AG04449 (cell line): ENCODE measurements at regions not wholly inside any gene's neighbourhood (a gene's known extent, or its start where the extent isn't known, plus 50 kb on each side); places are given as distances from the start of the nearest gene placed in this dataset.
A peak's percentile ranks its signal among the peaks of the same experiment; 100 is the strongest.

Source experiments
- CTCF ChIA-PET: fragments of 350-600 bp; formaldehyde crosslinking; extraction: SDS; loops from one replicate; lab custom pipeline; 2021; ENCODE audit warnings: antibody characterized with exemption; lab: Yijun Ruan, JAX
- POLR2A ChIA-PET: fragments of 400-600, 350-600 bp; formaldehyde crosslinking; extraction: SDS; loops from one replicate; lab custom pipeline; 2020; ENCODE audit warnings: antibody characterized with exemption, inconsistent platforms; lab: Yijun Ruan, JAX
- DNase-seq: peaks from one replicate; pipeline ENCODE4 v3.0.0-alpha.2; 2010; ENCODE audit warnings: low read depth, low spot score
- H3K4me3 ChIP-seq: 2 replicates; pipeline ENCODE4 v1.5.1; 2011; ENCODE audit warnings: low read depth, mild to moderate bottlenecking, control low read depth, low read length
- CTCF ChIP-seq: IDR thresholded peaks from one replicate; pipeline ENCODE4 v1.5.1; 2011; ENCODE audit warnings: mild to moderate bottlenecking, moderate library complexity, low read length, control low read depth, inconsistent platforms; ENCODE audit not compliant: insufficient read depth; ENCODE audit errors: missing control alignments

- no peak for DNase-seq
- CTCF ChIA-PET = interaction anchor here (1.1 kb wide), 1 partner anchor 14 kb away, joined by 3 read pairs; no protein-coding TSS in a partner anchor
- POLR2A ChIA-PET = no interaction called here
- no peak overlapping the region for H3K4me3 ChIP-seq
- no peak for TF ChIP-seq CTCF
Measured at GRCh38 chr20:60091305-60091704, 133.1 kb downstream of the CDH26 start.

GRCh38 chr20:60091861-60092260 lies 133.6 kb downstream of the CDH26 start:
- ChIA-PET CTCF (no interaction called here), POLR2A (no interaction called here)
- no peak overlapping the region for H3K4me3 ChIP-seq
- DNase-seq = no peak
- TF ChIP-seq CTCF = no peak

GRCh38 chr20:60092729-60093128 lies 134.5 kb downstream of the CDH26 start:
- POLR2A ChIA-PET = no interaction called here
- CTCF ChIA-PET = no interaction called here
- no peak overlapping the region for H3K4me3 ChIP-seq
- no peak for DNase-seq
- TF ChIP-seq CTCF = no peak

GRCh38 chr20:60095456-60095855 lies 137.2 kb downstream of the CDH26 start:
- DNase-seq = peak; percentile 14
- ChIA-PET POLR2A (no interaction called here), CTCF (interaction anchor here (0.7 kb wide), 1 partner anchor 39 kb away, joined by 4 read pairs; no protein-coding TSS in a partner anchor)

GRCh38 chr20:60096166-60096565 lies 137.9 kb downstream of the CDH26 start:
- ChIA-PET CTCF (interaction anchor here (1.5 kb wide), 1 partner anchor 14 kb away, joined by 3 read pairs; no protein-coding TSS in a partner anchor), POLR2A (no interaction called here)
- DNase-seq = no peak
- TF ChIP-seq CTCF = no peak
- no peak overlapping the region for H3K4me3 ChIP-seq

More at GRCh38 chr20:60095456-60095855, 137.2 kb downstream of the CDH26 start:
- H3K4me3 ChIP-seq = no peak overlapping the region
- TF ChIP-seq CTCF = no peak

GRCh38 chr20:60097285-60097684 lies 139.1 kb downstream of the CDH26 start:
- CTCF ChIA-PET = interaction anchor here (0.9 to 1.5 kb wide), 2 partner anchors 13 to 40 kb away, joined by 3 read pairs; no protein-coding TSS in a partner anchor
- H3K4me3 ChIP-seq = no peak overlapping the region
- DNase-seq = no peak
- POLR2A ChIA-PET = no interaction called here
- TF ChIP-seq CTCF = no peak
